ENCODE measurements at regions not wholly inside any gene's neighbourhood (a gene's known extent, or its start where the extent isn't known, plus 50 kb on each side); places are given as distances from the start of the nearest gene placed in this dataset.

DNA sequence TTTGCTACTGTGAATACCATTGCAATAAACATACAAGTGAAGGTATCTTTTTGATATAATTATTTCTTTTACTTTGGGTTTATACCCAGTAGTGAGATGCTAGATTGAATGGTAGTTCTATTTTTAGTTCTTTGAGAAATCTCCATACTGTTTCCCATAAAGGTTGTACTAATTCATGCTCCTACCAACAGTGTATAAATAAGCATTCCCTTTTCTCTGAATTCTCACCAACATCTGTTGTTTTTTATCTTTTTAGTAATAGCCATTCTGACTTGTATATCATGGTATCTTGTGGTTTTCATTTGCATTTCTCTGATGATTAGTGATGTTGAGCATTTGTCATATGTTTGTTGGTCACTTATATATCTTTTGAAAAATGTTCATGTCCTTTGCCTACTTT is 183.6 kb upstream of the LRFN2 start:
- Mint-ChIP-seq H3K9me3 (no peaks in the 10 kb centered on the region), H3K27ac (no peak overlapping the region), H3K4me1 (no peaks in the 10 kb centered on the region), H3K4me3 (no peak overlapping the region), H3K36me3 (no peaks in the 10 kb centered on the region), H3K27me3 (ENCODE audit: low read depth) (no peaks in the 10 kb centered on the region)
- POLR2A ChIA-PET, result no interaction called here
- no peak for ATAC-seq
- CTCF ChIA-PET, result no interaction called here
- DNase-seq (ENCODE audit: low spot score), result no peak
- TF ChIP-seq, protein P1, sequence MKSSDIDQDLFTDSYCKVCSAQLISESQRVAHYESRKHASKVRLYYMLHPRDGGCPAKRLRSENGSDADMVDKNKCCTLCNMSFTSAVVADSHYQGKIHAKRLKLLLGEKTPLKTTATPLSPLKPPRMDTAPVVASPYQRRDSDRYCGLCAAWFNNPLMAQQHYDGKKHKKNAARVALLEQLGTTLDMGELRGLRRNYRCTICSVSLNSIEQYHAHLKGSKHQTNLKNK (CRISPR knock-in tag; IDR thresholded peaks at IDR 0.05), result no peak
- TF ChIP-seq ETV6 (CRISPR knock-in tag; IDR thresholded peaks at IDR 0.05) (no peak), NFYB (CRISPR knock-in tag; conservative IDR thresholded peaks at IDR 0.05; ENCODE audit: low read depth) (no peak), EMX1 (CRISPR knock-in tag; IDR thresholded peaks at IDR 0.05) (no peak), CBFB (CRISPR knock-in tag; IDR thresholded peaks at IDR 0.05; ENCODE audit: low read depth) (no peak)
- TF ChIP-seq, protein P2, sequence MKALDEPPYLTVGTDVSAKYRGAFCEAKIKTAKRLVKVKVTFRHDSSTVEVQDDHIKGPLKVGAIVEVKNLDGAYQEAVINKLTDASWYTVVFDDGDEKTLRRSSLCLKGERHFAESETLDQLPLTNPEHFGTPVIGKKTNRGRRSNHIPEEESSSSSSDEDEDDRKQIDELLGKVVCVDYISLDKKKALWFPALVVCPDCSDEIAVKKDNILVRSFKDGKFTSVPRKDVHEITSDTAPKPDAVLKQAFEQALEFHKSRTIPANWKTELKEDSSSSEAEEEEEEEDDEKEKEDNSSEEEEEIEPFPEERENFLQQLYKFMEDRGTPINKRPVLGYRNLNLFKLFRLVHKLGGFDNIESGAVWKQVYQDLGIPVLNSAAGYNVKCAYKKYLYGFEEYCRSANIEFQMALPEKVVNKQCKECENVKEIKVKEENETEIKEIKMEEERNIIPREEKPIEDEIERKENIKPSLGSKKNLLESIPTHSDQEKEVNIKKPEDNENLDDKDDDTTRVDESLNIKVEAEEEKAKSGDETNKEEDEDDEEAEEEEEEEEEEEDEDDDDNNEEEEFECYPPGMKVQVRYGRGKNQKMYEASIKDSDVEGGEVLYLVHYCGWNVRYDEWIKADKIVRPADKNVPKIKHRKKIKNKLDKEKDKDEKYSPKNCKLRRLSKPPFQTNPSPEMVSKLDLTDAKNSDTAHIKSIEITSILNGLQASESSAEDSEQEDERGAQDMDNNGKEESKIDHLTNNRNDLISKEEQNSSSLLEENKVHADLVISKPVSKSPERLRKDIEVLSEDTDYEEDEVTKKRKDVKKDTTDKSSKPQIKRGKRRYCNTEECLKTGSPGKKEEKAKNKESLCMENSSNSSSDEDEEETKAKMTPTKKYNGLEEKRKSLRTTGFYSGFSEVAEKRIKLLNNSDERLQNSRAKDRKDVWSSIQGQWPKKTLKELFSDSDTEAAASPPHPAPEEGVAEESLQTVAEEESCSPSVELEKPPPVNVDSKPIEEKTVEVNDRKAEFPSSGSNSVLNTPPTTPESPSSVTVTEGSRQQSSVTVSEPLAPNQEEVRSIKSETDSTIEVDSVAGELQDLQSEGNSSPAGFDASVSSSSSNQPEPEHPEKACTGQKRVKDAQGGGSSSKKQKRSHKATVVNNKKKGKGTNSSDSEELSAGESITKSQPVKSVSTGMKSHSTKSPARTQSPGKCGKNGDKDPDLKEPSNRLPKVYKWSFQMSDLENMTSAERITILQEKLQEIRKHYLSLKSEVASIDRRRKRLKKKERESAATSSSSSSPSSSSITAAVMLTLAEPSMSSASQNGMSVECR (CRISPR knock-in tag; IDR thresholded peaks at IDR 0.05; ENCODE audit: borderline replicate concordance), result no peak
- TF ChIP-seq, protein P3, sequence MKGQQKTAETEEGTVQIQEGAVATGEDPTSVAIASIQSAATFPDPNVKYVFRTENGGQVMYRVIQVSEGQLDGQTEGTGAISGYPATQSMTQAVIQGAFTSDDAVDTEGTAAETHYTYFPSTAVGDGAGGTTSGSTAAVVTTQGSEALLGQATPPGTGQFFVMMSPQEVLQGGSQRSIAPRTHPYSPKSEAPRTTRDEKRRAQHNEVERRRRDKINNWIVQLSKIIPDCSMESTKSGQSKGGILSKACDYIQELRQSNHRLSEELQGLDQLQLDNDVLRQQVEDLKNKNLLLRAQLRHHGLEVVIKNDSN (CRISPR knock-in tag; IDR thresholded peaks at IDR 0.05), result no peak
- TF ChIP-seq, protein P4, sequence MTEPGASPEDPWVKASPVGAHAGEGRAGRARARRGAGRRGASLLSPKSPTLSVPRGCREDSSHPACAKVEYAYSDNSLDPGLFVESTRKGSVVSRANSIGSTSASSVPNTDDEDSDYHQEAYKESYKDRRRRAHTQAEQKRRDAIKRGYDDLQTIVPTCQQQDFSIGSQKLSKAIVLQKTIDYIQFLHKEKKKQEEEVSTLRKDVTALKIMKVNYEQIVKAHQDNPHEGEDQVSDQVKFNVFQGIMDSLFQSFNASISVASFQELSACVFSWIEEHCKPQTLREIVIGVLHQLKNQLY (CRISPR knock-in tag; IDR thresholded peaks at IDR 0.05), result no peak
- TF ChIP-seq, protein P5, sequence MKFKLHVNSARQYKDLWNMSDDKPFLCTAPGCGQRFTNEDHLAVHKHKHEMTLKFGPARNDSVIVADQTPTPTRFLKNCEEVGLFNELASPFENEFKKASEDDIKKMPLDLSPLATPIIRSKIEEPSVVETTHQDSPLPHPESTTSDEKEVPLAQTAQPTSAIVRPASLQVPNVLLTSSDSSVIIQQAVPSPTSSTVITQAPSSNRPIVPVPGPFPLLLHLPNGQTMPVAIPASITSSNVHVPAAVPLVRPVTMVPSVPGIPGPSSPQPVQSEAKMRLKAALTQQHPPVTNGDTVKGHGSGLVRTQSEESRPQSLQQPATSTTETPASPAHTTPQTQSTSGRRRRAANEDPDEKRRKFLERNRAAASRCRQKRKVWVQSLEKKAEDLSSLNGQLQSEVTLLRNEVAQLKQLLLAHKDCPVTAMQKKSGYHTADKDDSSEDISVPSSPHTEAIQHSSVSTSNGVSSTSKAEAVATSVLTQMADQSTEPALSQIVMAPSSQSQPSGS (CRISPR knock-in tag; IDR thresholded peaks at IDR 0.05; ENCODE audit: borderline replicate concordance, low read depth), result no peak

DNA sequence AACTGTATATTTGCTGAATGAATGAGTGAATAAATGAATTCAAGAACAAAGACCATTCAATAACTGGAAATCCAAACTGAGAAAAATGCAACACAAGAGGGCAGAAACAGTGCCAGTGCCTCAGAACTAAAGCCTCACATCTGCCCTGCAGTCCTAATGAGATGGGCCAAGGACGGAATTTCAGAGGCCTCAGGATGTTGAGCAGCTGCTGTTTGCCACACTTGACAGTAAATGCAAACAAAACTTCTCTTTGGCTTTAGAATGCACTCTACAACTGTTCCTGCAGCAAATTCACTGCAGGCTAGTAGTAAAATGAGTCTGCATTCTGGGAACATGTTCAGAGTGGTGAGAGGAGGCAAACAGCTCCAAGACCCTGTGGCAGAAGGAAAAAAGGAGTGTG is 177.6 kb upstream of the LRFN2 start:
- Mint-ChIP-seq H3K9me3 (no peaks in the 10 kb centered on the region), H3K4me1 (no peaks in the 10 kb centered on the region; the same call in 1 of the 2 replicates), H3K27me3 (ENCODE audit: low read depth) (no peaks in the 10 kb centered on the region), H3K36me3 (no peaks in the 10 kb centered on the region), H3K4me3 (no peak overlapping the region), H3K27ac (no peak overlapping the region)
- ATAC-seq (no peak), DNase-seq (ENCODE audit: low spot score) (no peak)
- ChIA-PET CTCF (interaction anchor here (0.9 kb wide), 1 partner anchor 471 kb away, joined by 3 read pairs; no protein-coding TSS in a partner anchor), POLR2A (no interaction called here)
- TF ChIP-seq ZNF138 (CRISPR knock-in tag; conservative IDR thresholded peaks at IDR 0.05) (no peak), CBFB (CRISPR knock-in tag; IDR thresholded peaks at IDR 0.05; ENCODE audit: low read depth) (no peak)
- TF ChIP-seq, protein P6, sequence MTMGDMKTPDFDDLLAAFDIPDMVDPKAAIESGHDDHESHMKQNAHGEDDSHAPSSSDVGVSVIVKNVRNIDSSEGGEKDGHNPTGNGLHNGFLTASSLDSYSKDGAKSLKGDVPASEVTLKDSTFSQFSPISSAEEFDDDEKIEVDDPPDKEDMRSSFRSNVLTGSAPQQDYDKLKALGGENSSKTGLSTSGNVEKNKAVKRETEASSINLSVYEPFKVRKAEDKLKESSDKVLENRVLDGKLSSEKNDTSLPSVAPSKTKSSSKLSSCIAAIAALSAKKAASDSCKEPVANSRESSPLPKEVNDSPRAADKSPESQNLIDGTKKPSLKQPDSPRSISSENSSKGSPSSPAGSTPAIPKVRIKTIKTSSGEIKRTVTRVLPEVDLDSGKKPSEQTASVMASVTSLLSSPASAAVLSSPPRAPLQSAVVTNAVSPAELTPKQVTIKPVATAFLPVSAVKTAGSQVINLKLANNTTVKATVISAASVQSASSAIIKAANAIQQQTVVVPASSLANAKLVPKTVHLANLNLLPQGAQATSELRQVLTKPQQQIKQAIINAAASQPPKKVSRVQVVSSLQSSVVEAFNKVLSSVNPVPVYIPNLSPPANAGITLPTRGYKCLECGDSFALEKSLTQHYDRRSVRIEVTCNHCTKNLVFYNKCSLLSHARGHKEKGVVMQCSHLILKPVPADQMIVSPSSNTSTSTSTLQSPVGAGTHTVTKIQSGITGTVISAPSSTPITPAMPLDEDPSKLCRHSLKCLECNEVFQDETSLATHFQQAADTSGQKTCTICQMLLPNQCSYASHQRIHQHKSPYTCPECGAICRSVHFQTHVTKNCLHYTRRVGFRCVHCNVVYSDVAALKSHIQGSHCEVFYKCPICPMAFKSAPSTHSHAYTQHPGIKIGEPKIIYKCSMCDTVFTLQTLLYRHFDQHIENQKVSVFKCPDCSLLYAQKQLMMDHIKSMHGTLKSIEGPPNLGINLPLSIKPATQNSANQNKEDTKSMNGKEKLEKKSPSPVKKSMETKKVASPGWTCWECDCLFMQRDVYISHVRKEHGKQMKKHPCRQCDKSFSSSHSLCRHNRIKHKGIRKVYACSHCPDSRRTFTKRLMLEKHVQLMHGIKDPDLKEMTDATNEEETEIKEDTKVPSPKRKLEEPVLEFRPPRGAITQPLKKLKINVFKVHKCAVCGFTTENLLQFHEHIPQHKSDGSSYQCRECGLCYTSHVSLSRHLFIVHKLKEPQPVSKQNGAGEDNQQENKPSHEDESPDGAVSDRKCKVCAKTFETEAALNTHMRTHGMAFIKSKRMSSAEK (CRISPR knock-in tag; IDR thresholded peaks at IDR 0.05; ENCODE audit: borderline replicate concordance), result no peak
- TF ChIP-seq, protein P4 (CRISPR knock-in tag; IDR thresholded peaks at IDR 0.05), result no peak
